AG04449 (cell line): ENCODE measurements at regions not wholly inside any gene's neighbourhood (a gene's known extent, or its start where the extent isn't known, plus 50 kb on each side); places are given as distances from the start of the nearest gene placed in this dataset.

Experiments
- CTCF ChIA-PET: fragments of 350-600 bp; formaldehyde crosslinking; extraction: SDS; loops from one replicate; lab custom pipeline; 2021; ENCODE audit warnings: antibody characterized with exemption; lab: Yijun Ruan, JAX
- POLR2A ChIA-PET: fragments of 400-600, 350-600 bp; formaldehyde crosslinking; extraction: SDS; loops from one replicate; lab custom pipeline; 2020; ENCODE audit warnings: antibody characterized with exemption, inconsistent platforms; lab: Yijun Ruan, JAX
- DNase-seq: peaks from one replicate; pipeline ENCODE4 v3.0.0-alpha.2; 2010; ENCODE audit warnings: low read depth, low spot score
- H3K4me3 ChIP-seq: 2 replicates; pipeline ENCODE4 v1.5.1; 2011; ENCODE audit warnings: low read depth, mild to moderate bottlenecking, control low read depth, low read length
- CTCF ChIP-seq: IDR thresholded peaks from one replicate; pipeline ENCODE4 v1.5.1; 2011; ENCODE audit warnings: mild to moderate bottlenecking, moderate library complexity, low read length, control low read depth, inconsistent platforms; ENCODE audit not compliant: insufficient read depth; ENCODE audit errors: missing control alignments

DNA sequence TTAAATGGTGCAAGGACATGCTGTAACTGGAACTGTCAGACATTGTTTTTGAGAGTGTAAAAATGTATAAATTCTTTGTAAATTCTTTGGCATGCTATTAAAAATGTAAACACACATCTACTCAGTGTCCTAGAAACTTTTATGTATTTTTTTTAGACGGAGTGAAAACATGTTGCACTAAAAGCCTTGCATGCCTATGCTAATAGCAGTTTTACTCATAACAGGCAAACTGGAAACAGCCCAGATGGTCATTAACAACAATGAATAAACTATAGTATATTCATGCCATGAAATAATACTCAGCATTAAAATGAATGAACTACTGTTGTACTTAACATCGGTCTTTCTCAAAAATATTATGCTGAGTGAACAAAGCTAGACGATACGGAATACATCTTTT, 954.8 kb upstream of the DDX18 start:
- ChIA-PET CTCF (no interaction called here), POLR2A (no interaction called here)
- TF ChIP-seq CTCF = no peak
- DNase-seq = no peak
- H3K4me3 ChIP-seq = no peak overlapping the region

DNA sequence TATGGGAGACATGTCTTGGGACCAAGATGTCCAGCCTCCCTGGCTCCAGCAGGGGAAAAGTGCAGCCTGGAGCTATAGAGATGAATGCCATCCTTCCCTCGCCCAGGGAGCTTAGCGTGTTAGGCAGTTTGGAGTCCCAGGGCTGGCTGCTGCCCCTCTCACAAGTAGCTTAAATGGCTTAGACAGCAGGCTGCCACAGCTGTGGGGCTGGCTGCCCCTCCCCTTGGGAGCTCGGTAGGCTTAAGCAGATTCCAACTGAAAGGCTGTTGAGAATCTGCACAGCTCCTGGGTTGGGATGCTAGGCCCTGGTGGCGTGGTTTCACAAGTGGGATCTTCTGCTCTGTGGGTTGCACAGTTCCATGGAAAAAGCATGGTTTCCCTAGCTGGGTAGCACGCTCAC, 940.5 kb upstream of the DDX18 start:
- POLR2A ChIA-PET = no interaction called here
- no peak for TF ChIP-seq CTCF
- CTCF ChIA-PET = no interaction called here
- no peak for DNase-seq
- H3K4me3 ChIP-seq = no peak overlapping the region

GRCh38 chr2:116877274-116877673, 937.2 kb upstream of the DDX18 start:
- DNase-seq = no peak
- no peak for TF ChIP-seq CTCF
- no peak overlapping the region for H3K4me3 ChIP-seq
- CTCF ChIA-PET = no interaction called here
- POLR2A ChIA-PET = no interaction called here

GRCh38 chr2:116877944-116878343, 936.5 kb upstream of the DDX18 start:
- POLR2A ChIA-PET = no interaction called here
- no peak for TF ChIP-seq CTCF
- CTCF ChIA-PET = no interaction called here

GRCh38 chr2:116879650-116880160, 934.8 kb upstream of the DDX18 start:
- POLR2A ChIA-PET = no interaction called here
- no peak for DNase-seq
- H3K4me3 ChIP-seq = no peak overlapping the region
- CTCF ChIA-PET = no interaction called here
- TF ChIP-seq CTCF = no peak

More at GRCh38 chr2:116877944-116878343, 936.5 kb upstream of the DDX18 start:
- no peak overlapping the region for H3K4me3 ChIP-seq
- DNase-seq = no peak

- POLR2A ChIA-PET = no interaction called here
- no peak for TF ChIP-seq CTCF
- CTCF ChIA-PET = no interaction called here
- H3K4me3 ChIP-seq = no peak overlapping the region
- no peak for DNase-seq
These were observed 923.3 kb upstream of the DDX18 start for GRCh38 chr2:116891191-116891590.
